ENCODE measurements at regions not wholly inside any gene's neighbourhood (a gene's known extent, or its start where the extent isn't known, plus 50 kb on each side); places are given as distances from the start of the nearest gene placed in this dataset.

GRCh38 chr12:4856596-4856995 lies 53.1 kb upstream of the KCNA1 start:
- H3K36me3 ChIP-seq (ENCODE audit: low read depth): no peaks in the 10 kb centered on the region
- H3K27me3 ChIP-seq (ENCODE audit: insufficient read depth, low read depth): peaks cover 95% of the 10 kb centered on the region
- H3K4me3 ChIP-seq: no peak overlapping the region
- CTCF ChIA-PET: interaction anchor here (0.6 kb wide), 1 partner anchor 330 kb away, joined by 8 read pairs; no protein-coding TSS in a partner anchor
- no peaks in the 10 kb centered on the region for H4K20me1 ChIP-seq (ENCODE audit: insufficient read depth)
- POLR2A ChIA-PET (ENCODE audit: unreplicated experiment): no interaction called here
- H3K27ac ChIP-seq: no peak overlapping the region
- DNase-seq: no peak
- no peaks in the 10 kb centered on the region for H3K4me1 ChIP-seq (replicated peaks; ENCODE audit: insufficient read depth)
- H2AFZ ChIP-seq: no peak overlapping the region
- intact Hi-C loops (cut with micrococcal nuclease; ENCODE audit: unreplicated experiment): loop anchor here (5.0 kb wide), 1 partner anchor 586 kb away; no protein-coding TSS in a partner anchor
- BruUV-seq (replicated peaks): no TSS peak
- TF ChIP-seq EZH2 (IDR thresholded peaks at IDR 0.05; ENCODE audit: low read depth): no peak
- TF ChIP-seq, protein P1, sequence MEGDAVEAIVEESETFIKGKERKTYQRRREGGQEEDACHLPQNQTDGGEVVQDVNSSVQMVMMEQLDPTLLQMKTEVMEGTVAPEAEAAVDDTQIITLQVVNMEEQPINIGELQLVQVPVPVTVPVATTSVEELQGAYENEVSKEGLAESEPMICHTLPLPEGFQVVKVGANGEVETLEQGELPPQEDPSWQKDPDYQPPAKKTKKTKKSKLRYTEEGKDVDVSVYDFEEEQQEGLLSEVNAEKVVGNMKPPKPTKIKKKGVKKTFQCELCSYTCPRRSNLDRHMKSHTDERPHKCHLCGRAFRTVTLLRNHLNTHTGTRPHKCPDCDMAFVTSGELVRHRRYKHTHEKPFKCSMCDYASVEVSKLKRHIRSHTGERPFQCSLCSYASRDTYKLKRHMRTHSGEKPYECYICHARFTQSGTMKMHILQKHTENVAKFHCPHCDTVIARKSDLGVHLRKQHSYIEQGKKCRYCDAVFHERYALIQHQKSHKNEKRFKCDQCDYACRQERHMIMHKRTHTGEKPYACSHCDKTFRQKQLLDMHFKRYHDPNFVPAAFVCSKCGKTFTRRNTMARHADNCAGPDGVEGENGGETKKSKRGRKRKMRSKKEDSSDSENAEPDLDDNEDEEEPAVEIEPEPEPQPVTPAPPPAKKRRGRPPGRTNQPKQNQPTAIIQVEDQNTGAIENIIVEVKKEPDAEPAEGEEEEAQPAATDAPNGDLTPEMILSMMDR (conservative IDR thresholded peaks at IDR 0.05): no peak
- H3K9me3 ChIP-seq (ENCODE audit: insufficient read depth, low read depth): no peaks in the 10 kb centered on the region
- H3F3A ChIP-seq (ENCODE audit: insufficient read depth, low read depth): no peaks in the 10 kb centered on the region
- no peaks in the 10 kb centered on the region for H3K79me2 ChIP-seq (ENCODE audit: low read depth)
- H3K9me2 ChIP-seq (ENCODE audit: insufficient read depth): no peaks in the 10 kb centered on the region
- no peak overlapping the region for H3K4me2 ChIP-seq

GRCh38 chr12:4857472-4858291 lies 52.0 kb upstream of the KCNA1 start:
- no peak overlapping the region for H2AFZ ChIP-seq
- CTCF ChIA-PET: interaction anchor here (0.6 kb wide), 1 partner anchor 556 kb away, joined by 3 read pairs; no protein-coding TSS in a partner anchor

GRCh38 chr12:4858386-4858785 lies 51.3 kb upstream of the KCNA1 start:
- Histone ChIP-seq H3K4me1 (replicated peaks; ENCODE audit: insufficient read depth) (no peaks in the 10 kb centered on the region), H3K79me2 (ENCODE audit: low read depth) (no peaks in the 10 kb centered on the region), H3K36me3 (ENCODE audit: low read depth) (no peaks in the 10 kb centered on the region), H4K20me1 (ENCODE audit: insufficient read depth) (no peaks in the 10 kb centered on the region), H3K9me2 (ENCODE audit: insufficient read depth) (no peaks in the 10 kb centered on the region), H3K4me2 (no peak overlapping the region), H2AFZ (no peak overlapping the region), H3K27ac (no peak overlapping the region), H3K9me3 (ENCODE audit: insufficient read depth, low read depth) (no peaks in the 10 kb centered on the region), H3K27me3 (ENCODE audit: insufficient read depth, low read depth) (peaks cover 95% of the 10 kb centered on the region), H3F3A (ENCODE audit: insufficient read depth, low read depth) (no peaks in the 10 kb centered on the region), H3K4me3 (no peak overlapping the region)
- intact Hi-C loops (cut with micrococcal nuclease; ENCODE audit: unreplicated experiment): loop anchor here (5.0 kb wide), 1 partner anchor 584 kb away; no protein-coding TSS in a partner anchor
- no TSS peak for BruUV-seq (replicated peaks)
- no peak for TF ChIP-seq EZH2 (IDR thresholded peaks at IDR 0.05; ENCODE audit: low read depth)
- TF ChIP-seq, protein P1 (conservative IDR thresholded peaks at IDR 0.05): no peak
- no peak for DNase-seq
- CTCF ChIA-PET: interaction anchor here (0.7 kb wide), 1 partner anchor 1283 kb away, joined by 7 read pairs; no protein-coding TSS in a partner anchor
- POLR2A ChIA-PET (ENCODE audit: unreplicated experiment): no interaction called here

More at GRCh38 chr12:4857472-4858291, 52.0 kb upstream of the KCNA1 start:
- no peaks in the 10 kb centered on the region for H3K4me1 ChIP-seq (replicated peaks; ENCODE audit: insufficient read depth)
- no peaks in the 10 kb centered on the region for H3K36me3 ChIP-seq (ENCODE audit: low read depth)
- H3K79me2 ChIP-seq (ENCODE audit: low read depth): no peaks in the 10 kb centered on the region
- H3K9me2 ChIP-seq (ENCODE audit: insufficient read depth): no peaks in the 10 kb centered on the region
- TF ChIP-seq, protein P1 (conservative IDR thresholded peaks at IDR 0.05): peak; percentile 89
- no peak for TF ChIP-seq EZH2 (IDR thresholded peaks at IDR 0.05; ENCODE audit: low read depth)
- intact Hi-C loops (cut with micrococcal nuclease; ENCODE audit: unreplicated experiment): loop anchor here (1.0 to 5.0 kb wide), 2 partner anchors 146 to 585 kb away; no protein-coding TSS in a partner anchor
- H3K27me3 ChIP-seq (ENCODE audit: insufficient read depth, low read depth): peaks cover 95% of the 10 kb centered on the region
- POLR2A ChIA-PET (ENCODE audit: unreplicated experiment): interaction anchor here (0.6 kb wide), 1 partner anchor 320 kb away, joined by 4 read pairs; a partner anchor contains a TSS
- H3K4me3 ChIP-seq: no peak overlapping the region
- no TSS peak for BruUV-seq (replicated peaks)
- no peak overlapping the region for H3K4me2 ChIP-seq
- no peaks in the 10 kb centered on the region for H3F3A ChIP-seq (ENCODE audit: insufficient read depth, low read depth)
- H3K27ac ChIP-seq: no peak overlapping the region
- no peaks in the 10 kb centered on the region for H3K9me3 ChIP-seq (ENCODE audit: insufficient read depth, low read depth)
- DNase-seq: peak in 1 of 2 experiments; percentile 53
- no peaks in the 10 kb centered on the region for H4K20me1 ChIP-seq (ENCODE audit: insufficient read depth)

Data from PC-9 (cell line).